Brain microvascular endothelial cell (primary cell): ENCODE measurements at regions not wholly inside any gene's neighbourhood (a gene's known extent, or its start where the extent isn't known, plus 50 kb on each side); places are given as distances from the start of the nearest gene placed in this dataset.

Experiments
- DNase-seq: peaks from one replicate; pipeline ENCODE4 v3.0.0-alpha.2; 2020
- H3K27ac ChIP-seq: fragments of 250-450 bp; sonication (Bioruptor Pico); 2 replicates; pipeline ENCODE4 v1.5.1; 2020; ENCODE audit warnings: mild to moderate bottlenecking, moderate library complexity
- H3K27me3 ChIP-seq: fragments of 250-450 bp; sonication (Bioruptor Pico); replicated peaks from 2 replicates; pipeline ENCODE4 v1.5.1; 2020; ENCODE audit warnings: mild to moderate bottlenecking
- H3K36me3 ChIP-seq: fragments of 250-450 bp; sonication (Bioruptor Pico); replicated peaks from 2 replicates; pipeline ENCODE4 v1.5.1; 2020; ENCODE audit warnings: mild to moderate bottlenecking
- H3K4me3 ChIP-seq: 2 replicates; pipeline ENCODE4 v1.5.1; 2011; ENCODE audit warnings: low read depth, mild to moderate bottlenecking, control low read depth, low read length, moderate library complexity
- CTCF ChIP-seq: IDR thresholded peaks from 2 replicates; pipeline ENCODE4 v1.5.1; 2011; ENCODE audit warnings: low read depth, mild to moderate bottlenecking, moderate library complexity, low read length, control low read depth, inconsistent platforms; ENCODE audit errors: missing control alignments
- in situ Hi-C: cut with HindIII; loops from 2 replicates; pipeline ENCODE4 v1.10.0; 2017; ENCODE audit warnings: low sequenced_read_pairs, low pct_ligation_motif_present

- no peak overlapping the region for H3K27ac ChIP-seq
- in situ Hi-C loops, result no loop called here
- H3K27me3 ChIP-seq, result no peaks in the 10 kb centered on the region
- H3K4me3 ChIP-seq, result no peak overlapping the region
- no peak for TF ChIP-seq CTCF
- no peak for DNase-seq
- H3K36me3 ChIP-seq, result no peaks in the 10 kb centered on the region
Measured at GRCh38 chr2:67462738-67463496, 65.8 kb downstream of the ETAA1 start.

DNA sequence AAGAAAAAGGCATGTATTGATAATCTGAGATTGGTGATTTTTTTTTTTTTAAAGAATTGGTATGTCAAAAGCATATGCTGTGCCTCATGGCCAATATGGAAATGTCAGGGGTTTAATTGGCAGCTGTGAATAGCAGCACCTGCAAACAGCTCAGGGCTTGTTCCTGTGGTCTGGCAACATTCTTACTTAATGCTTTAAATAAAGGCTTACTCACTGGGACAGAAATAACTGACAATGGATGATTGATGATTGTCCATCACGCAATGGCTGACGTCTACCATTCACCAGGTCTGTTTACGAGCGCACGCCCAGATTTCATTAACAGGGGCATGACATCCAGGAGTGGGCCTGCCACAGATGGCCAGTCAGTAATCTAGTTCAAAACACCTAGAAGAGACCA, 66.7 kb downstream of the ETAA1 start:
- H3K27me3 ChIP-seq, result no peaks in the 10 kb centered on the region
- in situ Hi-C loops, result no loop called here

DNA sequence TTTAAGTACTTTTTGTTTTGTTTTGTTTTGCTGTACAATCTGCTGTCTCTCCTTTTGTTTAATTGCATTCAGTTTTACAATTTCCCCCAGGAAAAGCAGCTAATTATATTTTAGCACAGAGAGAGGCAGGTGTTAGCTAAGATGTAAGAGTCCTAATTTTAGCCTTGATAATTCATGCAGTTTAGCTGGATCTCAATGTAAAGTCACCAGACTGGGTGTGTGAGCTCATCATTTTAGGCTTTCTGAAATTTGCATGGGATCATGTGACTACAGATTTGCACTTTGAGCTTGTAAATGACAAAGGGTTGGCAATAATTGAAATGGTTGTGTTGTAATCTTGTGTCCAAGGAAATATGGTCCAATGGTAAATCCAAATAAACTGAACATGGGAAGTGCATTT, 68.5 kb downstream of the ETAA1 start:
- Histone ChIP-seq H3K27ac (no peak overlapping the region), H3K36me3 (no peaks in the 10 kb centered on the region), H3K27me3 (no peaks in the 10 kb centered on the region), H3K4me3 (no peak overlapping the region)
- no peak for DNase-seq
- TF ChIP-seq CTCF, result no peak
- in situ Hi-C loops, result no loop called here

More for the DNA sequence above, 66.7 kb downstream of the ETAA1 start:
- Histone ChIP-seq H3K36me3 (no peaks in the 10 kb centered on the region), H3K27ac (no peak overlapping the region), H3K4me3 (no peak overlapping the region)
- no peak for TF ChIP-seq CTCF
- DNase-seq, result no peak

GRCh38 chr2:67466734-67467133, 69.6 kb downstream of the ETAA1 start:
- TF ChIP-seq CTCF, result no peak
- no peaks in the 10 kb centered on the region for H3K36me3 ChIP-seq
- in situ Hi-C loops, result no loop called here
- H3K4me3 ChIP-seq, result no peak overlapping the region
- no peaks in the 10 kb centered on the region for H3K27me3 ChIP-seq
- DNase-seq, result no peak
- H3K27ac ChIP-seq, result no peak overlapping the region

GRCh38 chr2:67471681-67472080, 74.5 kb downstream of the ETAA1 start:
- no peak for DNase-seq
- Histone ChIP-seq H3K36me3 (no peaks in the 10 kb centered on the region), H3K27ac (no peak overlapping the region), H3K27me3 (no peaks in the 10 kb centered on the region), H3K4me3 (no peak overlapping the region)
- no peak for TF ChIP-seq CTCF
- in situ Hi-C loops, result no loop called here
